ENCODE measurements at regions not wholly inside any gene's neighbourhood (a gene's known extent, or its start where the extent isn't known, plus 50 kb on each side); places are given as distances from the start of the nearest gene placed in this dataset.

- Histone ChIP-seq H3K9me3 (ENCODE audit: control insufficient read depth, low read depth, low read length) (no peaks in the 10 kb centered on the region), H3K79me2 (ENCODE audit: control insufficient read depth, insufficient read depth, low read length) (no peaks in the 10 kb centered on the region), H3K4me2 (ENCODE audit: control insufficient read depth, extremely low read depth, insufficient read depth, low read depth, low read length) (no peak overlapping the region), H3K9ac (ENCODE audit: control insufficient read depth, extremely low read depth, insufficient read depth, low read length) (no peak overlapping the region), H2AFZ (ENCODE audit: control insufficient read depth, low read length) (no peak overlapping the region), H3K36me3 (ENCODE audit: control insufficient read depth in 2 of 2, extremely low read depth in 1 of 2, insufficient read depth in 2 of 2, low read length in 2 of 2) (no peaks in the 10 kb centered on the region), H3K9me1 (ENCODE audit: control insufficient read depth, extremely low read depth, insufficient read depth, low read length) (no peaks in the 10 kb centered on the region), H4K20me1 (ENCODE audit: control insufficient read depth, extremely low read depth, insufficient read depth, low read length) (no peaks in the 10 kb centered on the region), H3K27me3 (ENCODE audit: control insufficient read depth, extremely low read depth, insufficient read depth, low read length) (no peaks in the 10 kb centered on the region), H3K4me3 (ENCODE audit: control insufficient read depth in 2 of 3, extremely low read depth in 1 of 3, insufficient read depth in 2 of 3, low read depth in 1 of 3, low read length in 3 of 3) (no peak overlapping the region), H3K27ac (ENCODE audit: control insufficient read depth, insufficient read depth, low read length) (no peak overlapping the region), H3K4me1 (ENCODE audit: control insufficient read depth, extremely low read depth, insufficient read depth, low read length) (peaks cover 18% of the 10 kb centered on the region)
- dilution Hi-C loops (cut with MboI; ENCODE audit: extremely low pct_ligation_motif_present, low sequenced_read_pairs): no loop called here
- TF ChIP-seq EZH2 (IDR thresholded peaks at IDR 0.05; ENCODE audit: low read length) (no peak), CTCF (optimal IDR thresholded peaks at IDR 0.05 in 1 of 3, IDR thresholded peaks at IDR 0.05 in 1 of 3, conservative IDR thresholded peaks at IDR 0.05 in 1 of 3; ENCODE audit: extremely low read depth in 1 of 3, insufficient read depth in 2 of 3, low read length in 3 of 3) (no peak)
- FAIRE-seq (no peak), DNase-seq (ENCODE audit: low read depth, low spot score) (no peak)
Observed at GRCh38 chrX:13414006-13414647, 94.3 kb upstream of the ATXN3L start.

GRCh38 chrX:13412208-13412600 is 92.4 kb upstream of the ATXN3L start:
- Histone ChIP-seq H3K9me1 (ENCODE audit: control insufficient read depth, extremely low read depth, insufficient read depth, low read length) (no peaks in the 10 kb centered on the region), H2AFZ (ENCODE audit: control insufficient read depth, low read length) (no peak overlapping the region), H3K27me3 (ENCODE audit: control insufficient read depth, extremely low read depth, insufficient read depth, low read length) (no peaks in the 10 kb centered on the region), H3K9me3 (ENCODE audit: control insufficient read depth, low read depth, low read length) (no peaks in the 10 kb centered on the region), H4K20me1 (ENCODE audit: control insufficient read depth, extremely low read depth, insufficient read depth, low read length) (no peaks in the 10 kb centered on the region), H3K4me1 (ENCODE audit: control insufficient read depth, extremely low read depth, insufficient read depth, low read length) (peaks cover 5% of the 10 kb centered on the region), H3K4me2 (ENCODE audit: control insufficient read depth, extremely low read depth, insufficient read depth, low read depth, low read length) (no peak overlapping the region), H3K36me3 (ENCODE audit: control insufficient read depth in 2 of 2, extremely low read depth in 1 of 2, insufficient read depth in 2 of 2, low read length in 2 of 2) (no peaks in the 10 kb centered on the region), H3K79me2 (ENCODE audit: control insufficient read depth, insufficient read depth, low read length) (no peaks in the 10 kb centered on the region), H3K4me3 (ENCODE audit: control insufficient read depth in 2 of 3, extremely low read depth in 1 of 3, insufficient read depth in 2 of 3, low read depth in 1 of 3, low read length in 3 of 3) (no peak overlapping the region), H3K27ac (ENCODE audit: control insufficient read depth, insufficient read depth, low read length) (no peak overlapping the region), H3K9ac (ENCODE audit: control insufficient read depth, extremely low read depth, insufficient read depth, low read length) (no peak overlapping the region)
- dilution Hi-C loops (cut with MboI; ENCODE audit: extremely low pct_ligation_motif_present, low sequenced_read_pairs): no loop called here
- no peak for TF ChIP-seq CTCF (optimal IDR thresholded peaks at IDR 0.05 in 1 of 3, IDR thresholded peaks at IDR 0.05 in 1 of 3, conservative IDR thresholded peaks at IDR 0.05 in 1 of 3; ENCODE audit: extremely low read depth in 1 of 3, insufficient read depth in 2 of 3, low read length in 3 of 3)
- TF ChIP-seq EZH2 (IDR thresholded peaks at IDR 0.05; ENCODE audit: low read length): no peak
- no peak for FAIRE-seq
- DNase-seq (ENCODE audit: low read depth, low spot score): no peak

Data from keratinocyte (primary cell).